ENCODE measurements at regions not wholly inside any gene's neighbourhood (a gene's known extent, or its start where the extent isn't known, plus 50 kb on each side); places are given as distances from the start of the nearest gene placed in this dataset.
A peak's percentile ranks its signal among the peaks of the same experiment; 100 is the strongest.
"Not testable (repeated sequence)": the region's sequence is repeated elsewhere in the genome, so short reads cannot be mapped to it uniquely, and the experiment has no call there.

DNA sequence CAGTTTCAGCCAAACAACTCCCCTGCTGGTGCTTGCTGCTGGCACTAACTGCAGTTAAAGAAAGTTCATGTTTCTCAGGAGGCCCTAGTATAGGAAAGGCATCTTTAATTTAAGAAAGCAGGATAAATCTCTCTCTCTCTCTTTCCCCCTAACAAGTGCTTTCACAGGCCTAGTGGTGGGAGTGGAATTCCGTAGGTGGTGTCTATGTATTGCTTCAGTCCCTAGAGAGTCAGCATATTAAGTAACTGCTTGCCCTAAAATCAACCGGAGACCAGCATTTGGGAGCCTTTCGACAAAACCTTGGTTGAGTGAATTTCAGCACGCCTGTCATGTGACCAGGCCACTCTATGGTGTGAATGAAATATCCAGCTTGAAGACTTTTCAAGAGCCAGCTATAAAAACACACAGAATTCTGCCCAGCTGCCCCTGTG is 169.2 kb upstream of the TGFBR2 start:
- no peak for DNase-seq (ENCODE audit: low read depth in 2 of 2)

DNA sequence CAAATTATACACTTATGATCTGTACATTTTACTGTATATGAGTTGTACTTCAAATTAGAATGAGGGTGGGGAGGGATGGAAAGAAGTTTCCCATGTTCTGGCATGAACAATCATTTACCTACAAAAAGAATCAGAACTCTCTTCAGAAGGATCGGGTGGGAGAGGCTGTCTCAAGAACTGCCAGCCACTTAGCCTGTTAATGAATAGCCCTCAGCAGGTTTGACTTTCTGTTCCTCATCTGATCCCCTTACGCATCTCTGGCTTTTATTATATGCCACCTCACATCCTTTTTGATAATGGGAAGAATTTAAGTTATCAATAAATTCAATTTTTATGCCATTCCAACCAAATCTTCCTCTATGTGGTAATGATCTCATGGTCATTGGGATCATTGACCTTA is 168.3 kb upstream of the TGFBR2 start:
- DNase-seq (ENCODE audit: low read depth in 2 of 2) = no peak

DNA sequence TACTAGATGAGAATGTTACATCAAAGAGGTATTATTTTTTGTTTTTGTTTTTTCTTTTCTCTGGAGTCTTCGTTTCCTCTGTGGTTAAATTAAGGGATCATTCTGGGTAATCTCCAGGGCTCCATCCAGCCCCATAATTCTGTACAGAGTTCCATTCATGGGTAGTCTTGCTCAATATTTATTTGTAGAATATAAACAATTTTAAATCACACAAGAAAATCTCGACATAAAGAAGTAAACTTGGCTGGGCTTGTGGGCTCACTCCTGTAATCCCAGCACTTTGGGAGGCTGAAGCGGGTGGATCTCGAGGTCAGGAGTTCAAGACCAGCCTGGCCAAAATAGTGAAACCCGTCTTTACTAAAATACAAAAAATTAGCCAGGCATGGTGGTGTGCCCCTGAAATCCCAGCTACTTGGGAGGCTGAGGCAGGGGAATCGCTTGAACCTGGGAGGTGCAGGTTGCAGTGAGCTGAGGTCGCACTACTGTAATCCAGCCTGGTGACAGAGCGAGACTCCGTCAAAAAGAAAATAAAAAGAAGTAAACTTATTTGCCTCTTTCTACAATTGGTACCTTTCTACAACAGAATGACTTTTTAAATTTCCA is 166.8 kb upstream of the TGFBR2 start:
- no peak for DNase-seq (ENCODE audit: low read depth in 2 of 2)

DNA sequence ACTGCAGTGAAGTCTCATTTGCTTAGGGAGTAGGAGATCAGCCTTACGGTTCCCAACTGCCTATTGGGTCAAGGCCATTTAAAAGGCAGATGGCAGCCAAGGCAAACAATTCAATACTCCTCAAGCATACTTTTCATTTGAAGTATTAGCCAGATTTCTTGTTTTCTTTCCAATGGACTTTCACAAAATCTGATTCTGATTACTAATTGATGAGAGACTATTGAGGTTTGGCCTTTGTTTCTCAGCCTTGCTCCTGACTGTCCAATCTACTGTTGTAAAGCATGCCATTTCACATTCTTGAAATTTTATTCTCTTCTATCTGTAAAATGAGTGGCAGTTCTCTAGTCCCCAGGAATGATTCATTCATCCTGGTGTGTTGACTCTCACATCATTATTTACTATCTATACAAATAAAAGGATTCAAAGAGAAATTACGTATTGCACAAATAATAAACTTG is 166.2 kb upstream of the TGFBR2 start:
- DNase-seq (ENCODE audit: low read depth in 2 of 2) = no peak

- no peak for DNase-seq (ENCODE audit: low read depth in 2 of 2)
These were observed 165.5 kb upstream of the TGFBR2 start for GRCh38 chr3:30440880-30441279.

GRCh38 chr3:30443756-30444673 is 162.4 kb upstream of the TGFBR2 start:
- DNase-seq (ENCODE audit: low read depth in 2 of 2) = peak; percentile 88 to 90

DNA sequence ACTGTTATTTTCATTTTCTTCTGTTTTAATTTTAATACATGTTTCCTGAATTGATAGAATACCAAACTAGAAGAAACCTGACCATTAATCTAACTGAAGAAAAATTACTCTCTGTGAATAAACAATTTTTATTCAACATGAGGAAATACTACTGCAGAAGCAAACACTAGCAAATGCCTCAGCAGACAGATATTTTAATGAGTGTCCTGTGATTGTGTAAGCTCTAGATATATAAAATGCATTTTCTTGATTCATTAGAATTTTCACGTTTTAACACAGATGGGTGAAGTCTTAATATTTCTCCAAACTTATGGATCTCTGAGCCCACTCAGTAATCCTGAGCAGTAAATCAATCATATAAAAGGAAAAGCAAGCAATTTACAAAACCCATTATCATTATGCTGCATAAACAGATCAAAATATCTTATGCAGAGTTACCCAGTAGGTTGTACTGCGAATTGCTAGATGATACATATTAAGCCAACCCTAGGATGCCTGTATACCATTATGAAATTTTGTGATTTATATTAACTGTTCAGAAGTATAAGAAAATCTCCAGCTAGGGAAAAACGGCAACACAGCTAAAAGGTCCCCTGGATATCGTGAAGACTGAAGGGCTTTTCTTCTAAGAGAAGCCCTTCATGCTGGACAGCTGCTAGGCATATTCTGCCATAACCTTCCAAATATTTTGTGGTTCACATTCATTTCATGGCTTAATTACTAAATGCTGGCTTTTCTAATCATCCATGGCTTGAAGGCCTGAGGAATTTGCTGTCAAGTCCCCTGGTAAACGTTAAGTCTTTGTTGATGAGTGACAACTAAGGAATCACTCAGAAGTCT is 157.7 kb upstream of the TGFBR2 start:
- peak; percentile 59 to 63 for DNase-seq (ENCODE audit: low read depth in 2 of 2)

DNA sequence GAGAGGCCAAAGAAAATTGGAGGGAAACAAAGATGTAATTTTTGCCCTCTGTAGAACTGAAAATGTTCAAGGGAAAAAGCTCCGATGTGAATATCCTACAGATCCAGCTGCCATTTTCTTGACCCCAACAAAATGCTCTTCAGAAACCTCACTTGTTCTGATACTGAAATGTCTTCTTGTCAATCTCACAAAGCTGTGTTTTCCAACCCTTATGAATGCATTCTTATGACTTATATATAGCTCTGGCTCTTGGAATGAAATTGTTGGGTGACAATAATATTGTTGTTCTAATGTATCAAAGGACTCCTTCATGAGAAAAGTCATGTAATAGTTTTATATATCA is 157.1 kb upstream of the TGFBR2 start:
- no peak for DNase-seq (ENCODE audit: low read depth in 2 of 2)

DNA sequence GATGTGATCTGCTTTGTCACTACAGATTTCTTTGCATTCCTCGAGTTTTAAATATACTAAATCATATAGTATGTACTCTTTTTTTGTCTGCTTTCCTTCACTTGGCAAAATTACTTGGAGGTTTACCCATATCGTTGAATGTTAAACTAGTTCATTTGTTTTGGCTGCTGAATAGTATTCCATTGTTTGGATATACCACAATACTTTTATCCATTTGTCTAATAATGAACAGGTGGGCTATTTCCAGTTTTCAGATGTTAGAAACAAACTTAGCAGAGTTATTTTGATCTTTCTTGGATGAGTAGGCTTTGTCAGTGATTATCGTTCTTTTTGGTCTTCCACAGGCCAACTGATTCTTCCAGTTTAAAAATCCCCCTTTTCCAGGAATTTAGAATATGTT is 154.0 kb upstream of the TGFBR2 start:
- DNase-seq (ENCODE audit: low read depth in 2 of 2) = no peak

- no peak for DNase-seq (ENCODE audit: low read depth in 2 of 2)
These were observed 152.9 kb upstream of the TGFBR2 start for GRCh38 chr3:30453360-30454039.

GRCh38 chr3:30454636-30455035 is 151.8 kb upstream of the TGFBR2 start:
- DNase-seq (ENCODE audit: low read depth in 2 of 2) = no peak

DNA sequence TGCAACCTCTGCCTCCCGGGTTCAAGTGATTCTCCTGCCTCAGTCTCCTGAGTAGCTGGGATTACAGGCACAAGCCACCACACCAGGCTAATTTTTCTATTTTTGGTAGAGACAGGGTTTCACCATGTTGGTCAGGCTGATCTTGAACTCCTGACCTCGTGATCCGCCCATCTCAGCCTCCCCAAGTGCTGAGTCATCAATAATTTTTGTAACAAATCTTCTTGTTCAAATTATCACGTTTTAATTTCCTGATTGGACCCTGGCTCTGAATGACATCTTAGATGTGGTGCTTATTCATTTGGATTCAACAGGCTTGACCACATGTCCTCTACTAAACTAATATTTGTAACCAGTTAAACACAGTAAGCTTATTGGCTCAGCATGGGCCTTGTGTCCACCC is 151.3 kb upstream of the TGFBR2 start:
- DNase-seq (ENCODE audit: low read depth in 2 of 2) = not testable (repeated sequence)

GRCh38 chr3:30455840-30456239 is 150.6 kb upstream of the TGFBR2 start:
- DNase-seq (ENCODE audit: low read depth in 2 of 2) = no peak

DNA sequence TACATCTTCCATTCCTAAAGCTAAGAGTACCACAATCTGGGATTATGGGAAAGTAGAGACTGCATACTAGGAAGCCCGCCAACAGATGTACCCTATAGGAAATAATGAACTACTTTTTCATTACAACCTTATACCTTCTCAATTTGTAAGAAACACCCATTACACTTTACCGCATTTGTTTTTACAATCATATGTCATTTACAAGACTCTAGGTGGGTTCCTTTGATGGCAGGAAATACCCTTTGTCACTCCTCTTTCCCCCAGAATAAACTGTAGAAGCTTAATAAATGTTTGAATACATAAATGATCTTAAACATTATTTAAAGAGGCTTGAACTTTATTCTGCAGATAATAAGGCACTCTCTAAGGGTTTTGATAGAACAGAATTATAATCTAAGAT is 150.1 kb upstream of the TGFBR2 start:
- no peak for DNase-seq (ENCODE audit: low read depth in 2 of 2)

DNA sequence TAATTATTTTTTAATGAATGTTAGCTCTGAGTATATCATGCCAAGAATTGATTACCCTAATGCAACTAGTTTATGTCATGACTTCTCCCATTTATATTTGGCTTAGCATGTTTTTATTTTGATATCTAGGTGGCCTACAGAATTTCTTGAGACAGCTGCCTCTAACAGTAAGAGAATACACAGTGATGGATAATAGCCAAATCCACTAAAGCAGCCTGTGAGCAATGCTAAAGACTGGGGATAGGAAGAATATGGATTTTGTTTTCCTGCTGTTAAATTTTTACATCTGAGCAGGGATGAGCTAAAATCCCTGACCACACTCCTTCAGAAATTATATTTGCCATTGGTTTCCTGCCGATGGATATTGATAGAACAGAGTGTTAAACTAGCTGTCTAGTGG is 149.3 kb upstream of the TGFBR2 start:
- DNase-seq (ENCODE audit: low read depth in 2 of 2) = no peak

GRCh38 chr3:30457726-30458125 is 148.7 kb upstream of the TGFBR2 start:
- DNase-seq (ENCODE audit: low read depth in 2 of 2) = no peak

GRCh38 chr3:30458376-30459171 is 147.8 kb upstream of the TGFBR2 start:
- DNase-seq (ENCODE audit: low read depth in 2 of 2) = no peak

DNA sequence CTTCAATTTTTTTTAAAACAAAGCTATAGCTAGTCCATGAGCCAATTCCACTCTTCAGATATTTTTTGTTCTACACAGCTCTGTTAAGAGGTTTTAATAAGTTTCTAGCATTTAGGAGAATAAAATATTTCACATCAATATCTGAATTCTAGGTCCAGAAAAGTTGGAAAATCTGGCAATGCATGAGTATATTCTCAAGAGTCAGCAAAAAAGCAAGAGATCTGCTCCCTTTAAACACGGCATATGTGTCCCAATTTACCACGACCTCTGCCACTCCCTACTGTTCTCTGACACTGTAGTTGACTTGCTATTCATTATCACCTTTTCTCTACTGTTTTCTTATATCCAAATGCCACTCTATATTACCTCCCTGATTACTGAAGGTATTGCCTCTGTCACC is 145.1 kb upstream of the TGFBR2 start:
- DNase-seq (ENCODE audit: low read depth in 2 of 2) = no peak

DNA sequence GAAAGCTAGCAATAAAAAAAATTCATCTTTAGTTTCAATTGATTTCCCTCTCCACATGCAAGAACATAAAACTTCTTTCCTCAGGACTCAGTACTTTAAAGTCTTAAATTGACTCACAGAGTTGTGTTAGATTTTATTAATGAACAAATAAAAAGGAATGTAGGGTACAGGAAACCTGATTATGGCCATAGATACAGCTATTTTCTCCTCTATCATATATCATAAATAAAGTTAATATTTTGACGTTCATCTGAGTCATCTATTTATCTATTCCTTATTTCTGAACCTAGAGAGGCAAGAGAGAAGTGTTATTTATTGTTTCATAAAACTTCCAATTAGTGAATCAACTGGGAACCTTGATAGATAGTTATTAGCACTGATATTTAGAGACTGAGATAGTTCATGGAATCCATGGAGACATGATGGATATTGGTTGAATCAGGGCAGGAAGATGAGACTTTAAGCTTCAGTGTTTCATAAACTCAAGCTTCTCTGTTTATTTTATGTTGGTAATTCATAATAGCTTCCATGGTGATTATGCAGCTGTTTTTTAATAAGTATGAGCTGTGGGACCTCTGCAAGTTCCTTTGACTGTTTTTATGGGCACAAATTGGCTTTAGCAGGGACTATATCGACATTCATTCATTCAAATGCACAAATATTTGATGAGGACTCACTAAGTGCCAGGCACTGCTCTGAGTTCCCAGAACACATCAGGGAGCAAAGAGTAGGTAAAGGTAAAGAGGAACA is 143.5 kb upstream of the TGFBR2 start:
- no peak for DNase-seq (ENCODE audit: low read depth in 2 of 2)

- no peak for DNase-seq (ENCODE audit: low read depth in 2 of 2)
These were observed 142.0 kb upstream of the TGFBR2 start for GRCh38 chr3:30464381-30464780.
